A673 (cell line): ENCODE measurements at regions not wholly inside any gene's neighbourhood (a gene's known extent, or its start where the extent isn't known, plus 50 kb on each side); places are given as distances from the start of the nearest gene placed in this dataset.

Experiments
- BruUV-seq: library from RNA; stranded (reverse); fragments of 400-500 nt; replicated peaks from 2 replicates; lab custom pipeline; 2021; lab: Mats Ljungman, UMichigan
- CTCF ChIA-PET: fragments of 300-600 bp; sonication (Branson Sonifier 250); formaldehyde crosslinking; loops from one replicate; lab custom pipeline; 2022; ENCODE audit warnings: antibody characterized with exemption; lab: Charles Lee
- POLR2A ChIA-PET: fragments of 300-600 bp; sonication (Branson Sonifier 250); formaldehyde crosslinking; loops from one replicate; lab custom pipeline; 2022; ENCODE audit warnings: antibody characterized with exemption; ENCODE audit not compliant: low non-redundant PET; lab: Charles Lee
- DNase-seq: peaks from one replicate; pipeline ENCODE4 v3.0.0-alpha.2; 2015; ENCODE audit warnings: low spot score
- H3K27ac ChIP-seq: fragments of 200-600 bp; sonication (generic); 2 replicates; pipeline ENCODE4 v1.5.1; 2016; ENCODE audit warnings: mixed run types, low read depth, mild to moderate bottlenecking, mixed read lengths, antibody characterized with exemption, low read length; ENCODE audit not compliant: poor library complexity, severe bottlenecking
- H3K27me3 ChIP-seq: fragments of 200-600 bp; sonication (generic); replicated peaks from 2 replicates; pipeline ENCODE4 v1.6.1; 2017; ENCODE audit warnings: mixed run types, low read depth, mild to moderate bottlenecking, mixed read lengths, antibody characterized with exemption, low read length; ENCODE audit not compliant: insufficient read depth, poor library complexity
- H3K36me3 ChIP-seq: fragments of 200-600 bp; sonication (generic); 2 replicates; pipeline ENCODE4 v1.6.1; 2016; ENCODE audit warnings: mixed run types, mild to moderate bottlenecking, mixed read lengths, antibody characterized with exemption, low read length; ENCODE audit not compliant: insufficient read depth, poor library complexity, severe bottlenecking
- H3K4me1 ChIP-seq: fragments of 200-600 bp; sonication (generic); 2 replicates; pipeline ENCODE4 v1.6.1; 2017; ENCODE audit warnings: mixed run types, mild to moderate bottlenecking, mixed read lengths, antibody characterized with exemption, low read length; ENCODE audit not compliant: insufficient read depth, poor library complexity, severe bottlenecking
- H3K4me3 ChIP-seq: fragments of 200-600 bp; sonication (generic); 2 replicates; pipeline ENCODE4 v1.5.1; 2016; ENCODE audit warnings: low read depth, mixed run types, mild to moderate bottlenecking, mixed read lengths, low read length; ENCODE audit not compliant: poor library complexity, severe bottlenecking
- H3K9me3 ChIP-seq: fragments of 200-600 bp; sonication (generic); 2 replicates; pipeline ENCODE4 v1.6.1; 2016; ENCODE audit warnings: mixed run types, low read depth, mild to moderate bottlenecking, mixed read lengths, antibody characterized with exemption, low read length; ENCODE audit not compliant: poor library complexity, severe bottlenecking
- CTCF ChIP-seq: fragments of 300-800, 200-600 bp; sonication (generic); conservative IDR thresholded peaks from 2 replicates; pipeline ENCODE4 v1.5.1; 2017; ENCODE audit warnings: low read depth, mild to moderate bottlenecking, antibody characterized with exemption, low read length, moderate library complexity, mixed read lengths
- EZH2 ChIP-seq: fragments of 200-600 bp; sonication (generic); IDR thresholded peaks from 2 replicates; pipeline ENCODE4 v1.6.1; 2017; ENCODE audit warnings: borderline replicate concordance, low read depth, mild to moderate bottlenecking, mixed read lengths, antibody characterized with exemption, low read length; ENCODE audit not compliant: poor library complexity, severe bottlenecking
- intact Hi-C: fragments of 100-400 bp; cut with micrococcal nuclease; formaldehyde crosslinking; loops from one replicate; pipeline ENCODE4 v1.10.0; 2022; ENCODE audit not compliant: unreplicated experiment

- POLR2A ChIA-PET, result no interaction called here
These were observed 247.9 kb upstream of the RGS6 start for GRCh38 chr14:71684323-71684722.

GRCh38 chr14:71686677-71687076 is 245.6 kb upstream of the RGS6 start:
- ChIA-PET POLR2A (no interaction called here), CTCF (no interaction called here)
- Histone ChIP-seq H3K4me1 (peaks cover 13% of the 10 kb centered on the region), H3K9me3 (no peaks in the 10 kb centered on the region), H3K27me3 (no peaks in the 10 kb centered on the region), H3K27ac (no peak overlapping the region), H3K36me3 (no peaks in the 10 kb centered on the region), H3K4me3 (no peak overlapping the region)
- intact Hi-C loops, result no loop called here
- DNase-seq, result no peak
- no TSS peak for BruUV-seq
- TF ChIP-seq CTCF (no peak), EZH2 (no peak)

More at GRCh38 chr14:71684323-71684722, 247.9 kb upstream of the RGS6 start:
- peaks cover 10% of the 10 kb centered on the region for H3K4me1 ChIP-seq
- BruUV-seq, result no TSS peak
- intact Hi-C loops, result no loop called here
- no peak overlapping the region for H3K27ac ChIP-seq
- H3K4me3 ChIP-seq, result no peak overlapping the region
- H3K9me3 ChIP-seq, result no peaks in the 10 kb centered on the region
- CTCF ChIA-PET, result no interaction called here
- TF ChIP-seq EZH2 (no peak), CTCF (no peak)
- H3K27me3 ChIP-seq, result no peaks in the 10 kb centered on the region
- no peaks in the 10 kb centered on the region for H3K36me3 ChIP-seq
- DNase-seq, result no peak

GRCh38 chr14:71687166-71687831 is 244.9 kb upstream of the RGS6 start:
- H3K4me1 ChIP-seq, result peaks cover 19% of the 10 kb centered on the region
- H3K9me3 ChIP-seq, result no peaks in the 10 kb centered on the region
- intact Hi-C loops, result no loop called here
- TF ChIP-seq EZH2 (no peak), CTCF (no peak)
- H3K27me3 ChIP-seq, result no peaks in the 10 kb centered on the region
- no peak for DNase-seq
- POLR2A ChIA-PET, result no interaction called here
- H3K27ac ChIP-seq, result peak overlapping the region; percentile 5
- no peak overlapping the region for H3K4me3 ChIP-seq
- CTCF ChIA-PET, result no interaction called here
- no peaks in the 10 kb centered on the region for H3K36me3 ChIP-seq
- no TSS peak for BruUV-seq
